OCI-LY7 (cell line): ENCODE measurements at regions not wholly inside any gene's neighbourhood (a gene's known extent, or its start where the extent isn't known, plus 50 kb on each side); places are given as distances from the start of the nearest gene placed in this dataset.

Experiments used
- EZH2phosphoT487 ChIP-seq: fragments of 200-600 bp; sonication (generic); IDR thresholded peaks from 2 replicates; pipeline ENCODE4 v1.6.1; 2018; ENCODE audit warnings: low read depth, borderline replicate concordance, mild to moderate bottlenecking, mixed run types, antibody characterized with exemption, low read length, moderate library complexity, mixed read lengths
- TF ChIP-seq, protein P1 (sequence below): fragments of 200-600 bp; sonication (generic); conservative IDR thresholded peaks from 2 replicates; pipeline ENCODE4 v1.5.1; 2014; ENCODE audit warnings: mild to moderate bottlenecking, antibody characterized with exemption, low read length, moderate library complexity, mixed read lengths

DNA sequence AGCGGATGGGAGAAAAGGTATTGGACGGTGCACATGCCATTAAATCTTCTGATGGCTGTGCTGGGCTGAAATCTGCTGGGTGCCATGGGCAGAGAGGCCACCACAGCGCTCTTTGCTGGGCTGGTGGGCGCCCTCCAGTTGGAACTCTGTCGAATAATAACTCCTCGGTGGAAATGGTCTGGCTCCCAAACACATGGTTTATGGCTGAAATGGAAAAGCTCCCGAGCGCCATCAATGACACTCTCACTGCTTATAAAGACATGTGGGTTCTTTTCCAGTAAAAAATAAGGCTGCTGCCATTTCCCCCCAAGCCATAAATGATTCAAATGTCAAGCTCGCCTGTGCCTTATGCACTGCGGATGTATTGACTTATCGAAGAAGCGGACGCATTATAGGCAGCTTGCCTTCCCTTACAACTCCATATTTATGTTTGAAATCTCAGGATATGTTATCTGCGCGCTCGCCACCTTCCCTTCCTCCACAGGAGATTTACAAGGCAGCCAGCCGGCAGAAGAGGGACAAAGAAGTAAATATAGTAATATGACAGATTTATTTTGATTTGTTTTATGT lies 239.0 kb upstream of the MKI67 start:
- TF ChIP-seq, protein P1, sequence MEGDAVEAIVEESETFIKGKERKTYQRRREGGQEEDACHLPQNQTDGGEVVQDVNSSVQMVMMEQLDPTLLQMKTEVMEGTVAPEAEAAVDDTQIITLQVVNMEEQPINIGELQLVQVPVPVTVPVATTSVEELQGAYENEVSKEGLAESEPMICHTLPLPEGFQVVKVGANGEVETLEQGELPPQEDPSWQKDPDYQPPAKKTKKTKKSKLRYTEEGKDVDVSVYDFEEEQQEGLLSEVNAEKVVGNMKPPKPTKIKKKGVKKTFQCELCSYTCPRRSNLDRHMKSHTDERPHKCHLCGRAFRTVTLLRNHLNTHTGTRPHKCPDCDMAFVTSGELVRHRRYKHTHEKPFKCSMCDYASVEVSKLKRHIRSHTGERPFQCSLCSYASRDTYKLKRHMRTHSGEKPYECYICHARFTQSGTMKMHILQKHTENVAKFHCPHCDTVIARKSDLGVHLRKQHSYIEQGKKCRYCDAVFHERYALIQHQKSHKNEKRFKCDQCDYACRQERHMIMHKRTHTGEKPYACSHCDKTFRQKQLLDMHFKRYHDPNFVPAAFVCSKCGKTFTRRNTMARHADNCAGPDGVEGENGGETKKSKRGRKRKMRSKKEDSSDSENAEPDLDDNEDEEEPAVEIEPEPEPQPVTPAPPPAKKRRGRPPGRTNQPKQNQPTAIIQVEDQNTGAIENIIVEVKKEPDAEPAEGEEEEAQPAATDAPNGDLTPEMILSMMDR, result no peak
- no peak for TF ChIP-seq EZH2phosphoT487
